SK-N-SH (cell line): ENCODE measurements at regions not wholly inside any gene's neighbourhood (a gene's known extent, or its start where the extent isn't known, plus 50 kb on each side); places are given as distances from the start of the nearest gene placed in this dataset.

Experiments
- CHD2 ChIP-seq: fragments of 150-350 bp; IDR thresholded peaks from 2 replicates; pipeline ENCODE4 v1.6.1; 2018; ENCODE audit warnings: low read length; ENCODE audit not compliant: partially characterized antibody
- EP300 ChIP-seq, 2 experiments: IDR thresholded peaks; 2 replicates each; pipeline versions ENCODE4 v1.4.0 to v1.6.1; 2012; ENCODE audit warnings: borderline replicate concordance in 1 of 2, low read depth in 1 of 2, low read length in 1 of 2
- EZH2phosphoT487 ChIP-seq: fragments of 200-600 bp; sonication (generic); IDR thresholded peaks from 2 replicates; pipeline ENCODE4 v1.6.1; 2017; ENCODE audit warnings: low read depth, mixed run types, mild to moderate bottlenecking, antibody characterized with exemption, moderate library complexity, borderline replicate concordance
- FOSL2 ChIP-seq: IDR thresholded peaks from 2 replicates; pipeline ENCODE4 v1.4.0; 2012; ENCODE audit warnings: low read depth, mild to moderate bottlenecking, moderate library complexity, borderline replicate concordance
- FOXJ3 ChIP-seq: sonication (generic); formaldehyde crosslinking; IDR thresholded peaks from 2 replicates; pipeline ENCODE4 v1.5.1; 2020; ENCODE audit warnings: mild to moderate bottlenecking, missing genetic modification reagents
- JUND ChIP-seq: IDR thresholded peaks from 2 replicates; pipeline ENCODE4 v1.4.0; 2012
- NRF1 ChIP-seq: IDR thresholded peaks from 2 replicates; pipeline ENCODE4 v1.6.1; 2012; ENCODE audit warnings: low read depth, mild to moderate bottlenecking, low read length
- POLR2AphosphoS5 ChIP-seq: IDR thresholded peaks from 2 replicates; pipeline ENCODE4 v1.6.1; 2012; ENCODE audit warnings: low read depth, low read length
- RAD21 ChIP-seq: IDR thresholded peaks from 2 replicates; pipeline ENCODE4 v1.6.1; 2012; ENCODE audit warnings: mild to moderate bottlenecking, low read length
- REST ChIP-seq: IDR thresholded peaks from 2 replicates; pipeline ENCODE4 v1.6.1; 2012; ENCODE audit warnings: mild to moderate bottlenecking, low read depth, low read length, moderate library complexity
- RFX5 ChIP-seq: IDR thresholded peaks from 2 replicates; pipeline ENCODE4 v1.6.1; 2012; ENCODE audit warnings: mild to moderate bottlenecking, improper control_type of control experiment, low read length
- YY1 ChIP-seq: IDR thresholded peaks from 2 replicates; pipeline ENCODE4 v1.4.0; 2012; ENCODE audit warnings: low read depth, mild to moderate bottlenecking
- TF ChIP-seq, protein P1 (sequence below): fragments of 200-600 bp; sonication (generic); IDR thresholded peaks from 2 replicates; pipeline ENCODE4 v1.6.1; 2017; ENCODE audit warnings: antibody characterized with exemption, mild to moderate bottlenecking, moderate library complexity
- TF ChIP-seq, protein P2 (sequence below): IDR thresholded peaks from 2 replicates; pipeline ENCODE4 v1.4.0; 2012; ENCODE audit warnings: low read depth

DNA sequence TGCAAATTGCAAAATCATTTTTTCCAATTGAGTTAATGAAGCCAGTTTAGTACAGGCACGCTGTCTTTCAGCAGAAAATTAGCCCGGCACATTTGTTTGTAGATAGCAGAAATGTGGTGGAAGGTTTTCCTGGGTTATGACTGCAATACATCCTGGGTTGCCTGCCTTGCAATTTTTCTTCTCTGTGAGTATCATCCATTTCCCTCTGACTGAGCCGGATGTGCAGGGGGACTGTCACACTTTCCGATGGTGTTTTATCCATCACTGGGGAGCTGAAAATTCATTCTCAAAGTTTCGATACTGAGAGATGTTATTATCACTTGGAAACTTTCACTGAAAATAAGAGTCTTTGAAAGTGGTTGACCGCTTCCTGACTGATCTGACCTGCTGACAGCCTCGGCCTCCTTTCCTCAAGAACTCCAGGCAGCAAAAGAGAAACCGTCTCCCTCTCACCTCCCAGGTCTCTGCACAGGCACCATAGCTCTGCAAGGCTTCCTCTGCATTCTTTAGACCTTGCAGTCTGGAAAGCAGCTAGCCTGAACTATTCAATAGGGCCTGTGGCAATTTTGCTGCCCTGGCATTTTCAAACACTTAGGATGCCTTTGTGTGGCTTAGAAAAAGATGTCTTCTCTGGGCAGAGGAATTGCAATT is 320.8 kb upstream of the NRP1 start:
- no peak for TF ChIP-seq POLR2AphosphoS5
- no peak for TF ChIP-seq NRF1
- no peak for TF ChIP-seq RFX5
- TF ChIP-seq RAD21: no peak
- no peak for TF ChIP-seq JUND
- no peak for TF ChIP-seq EZH2phosphoT487
- TF ChIP-seq FOXJ3: no peak
- TF ChIP-seq, protein P1, sequence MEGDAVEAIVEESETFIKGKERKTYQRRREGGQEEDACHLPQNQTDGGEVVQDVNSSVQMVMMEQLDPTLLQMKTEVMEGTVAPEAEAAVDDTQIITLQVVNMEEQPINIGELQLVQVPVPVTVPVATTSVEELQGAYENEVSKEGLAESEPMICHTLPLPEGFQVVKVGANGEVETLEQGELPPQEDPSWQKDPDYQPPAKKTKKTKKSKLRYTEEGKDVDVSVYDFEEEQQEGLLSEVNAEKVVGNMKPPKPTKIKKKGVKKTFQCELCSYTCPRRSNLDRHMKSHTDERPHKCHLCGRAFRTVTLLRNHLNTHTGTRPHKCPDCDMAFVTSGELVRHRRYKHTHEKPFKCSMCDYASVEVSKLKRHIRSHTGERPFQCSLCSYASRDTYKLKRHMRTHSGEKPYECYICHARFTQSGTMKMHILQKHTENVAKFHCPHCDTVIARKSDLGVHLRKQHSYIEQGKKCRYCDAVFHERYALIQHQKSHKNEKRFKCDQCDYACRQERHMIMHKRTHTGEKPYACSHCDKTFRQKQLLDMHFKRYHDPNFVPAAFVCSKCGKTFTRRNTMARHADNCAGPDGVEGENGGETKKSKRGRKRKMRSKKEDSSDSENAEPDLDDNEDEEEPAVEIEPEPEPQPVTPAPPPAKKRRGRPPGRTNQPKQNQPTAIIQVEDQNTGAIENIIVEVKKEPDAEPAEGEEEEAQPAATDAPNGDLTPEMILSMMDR: no peak
- no peak for TF ChIP-seq CHD2
- TF ChIP-seq EP300 (IDR thresholded peaks at IDR 0.05; ENCODE audit: borderline replicate concordance in 1 of 2, low read depth in 1 of 2, low read length in 1 of 2): no peak
- TF ChIP-seq FOSL2: no peak
- TF ChIP-seq, protein P2, sequence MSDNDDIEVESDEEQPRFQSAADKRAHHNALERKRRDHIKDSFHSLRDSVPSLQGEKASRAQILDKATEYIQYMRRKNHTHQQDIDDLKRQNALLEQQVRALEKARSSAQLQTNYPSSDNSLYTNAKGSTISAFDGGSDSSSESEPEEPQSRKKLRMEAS: no peak
- TF ChIP-seq REST: no peak
- no peak for TF ChIP-seq YY1
